Left ventricle myocardium inferior (tissue), 1 donor: ENCODE measurements at regions not wholly inside any gene's neighbourhood (a gene's known extent, or its start where the extent isn't known, plus 50 kb on each side); places are given as distances from the start of the nearest gene placed in this dataset.

Source experiments
- DNase-seq: peaks from one replicate; pipeline ENCODE4 v3.0.0-alpha.2; 2020
- H3K27ac ChIP-seq: fragments of 200-600 bp; replicated peaks from 2 replicates; pipeline ENCODE4 v1.8.0; 2021
- H3K27me3 ChIP-seq: fragments of 200-600 bp; 2 replicates; pipeline ENCODE4 v1.8.0; 2021; ENCODE audit warnings: low read depth
- H3K36me3 ChIP-seq: fragments of 200-600 bp; 2 replicates; pipeline ENCODE4 v1.8.0; 2021
- H3K4me1 ChIP-seq: fragments of 200-600 bp; 2 replicates; pipeline ENCODE4 v1.8.0; 2021
- H3K4me3 ChIP-seq: fragments of 200-600 bp; 2 replicates; pipeline ENCODE4 v1.8.0; 2021; ENCODE audit warnings: mild to moderate bottlenecking, moderate library complexity
- H3K9me3 ChIP-seq: fragments of 200-600 bp; replicated peaks from 2 replicates; pipeline ENCODE4 v1.8.0; 2021
- intact Hi-C: fragments of 100-400 bp; cut with micrococcal nuclease; formaldehyde crosslinking; loops from one replicate; pipeline ENCODE4 v1.11.0; 2022
- TF ChIP-seq, protein P1 (sequence below): fragments of 200-600 bp; IDR thresholded peaks from 2 replicates; pipeline ENCODE4 v1.8.0; 2021; ENCODE audit warnings: antibody characterized with exemption, mild to moderate bottlenecking, borderline replicate concordance
- donor health status: DM: no; HTN: yes; CAD: no; lungs with severe emphysema.

DNA sequence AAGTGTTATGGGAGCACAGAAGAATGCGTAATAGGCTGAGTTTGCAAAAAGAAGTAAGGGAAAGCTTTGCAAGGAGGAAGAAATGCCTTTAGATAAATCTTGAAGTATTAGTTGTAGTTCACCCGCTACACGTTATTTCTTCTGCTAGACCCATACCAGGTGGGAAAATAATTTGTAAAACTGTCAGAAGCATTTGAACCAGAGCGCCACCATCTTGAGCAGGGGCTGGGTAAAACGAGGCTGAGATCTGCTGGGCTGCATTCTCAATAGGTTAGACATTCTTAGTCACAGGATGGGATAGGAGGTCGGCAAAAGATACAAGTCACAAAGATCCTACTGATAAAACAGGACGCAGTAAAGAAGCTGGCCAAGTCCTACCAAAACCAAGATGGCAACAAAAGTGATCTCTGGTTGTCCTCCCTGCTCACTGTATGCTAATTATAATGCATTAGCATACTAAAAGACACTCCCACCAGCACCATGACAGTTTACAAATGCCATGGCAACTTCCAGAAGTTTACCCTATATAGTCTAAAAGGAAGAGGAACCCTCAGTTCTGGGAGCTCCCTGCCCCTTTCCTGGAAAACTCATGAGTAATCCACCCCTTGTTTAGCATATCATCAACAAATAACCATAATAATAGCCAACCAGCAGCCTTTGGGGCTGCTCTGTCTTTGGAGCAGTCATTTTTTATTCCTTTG is 50.0 kb upstream of the ZNF280D start:
- no peaks in the 10 kb centered on the region for H3K36me3 ChIP-seq
- DNase-seq = no peak
- H3K4me3 ChIP-seq = no peak overlapping the region
- intact Hi-C loops = no loop called here
- TF ChIP-seq, protein P1, sequence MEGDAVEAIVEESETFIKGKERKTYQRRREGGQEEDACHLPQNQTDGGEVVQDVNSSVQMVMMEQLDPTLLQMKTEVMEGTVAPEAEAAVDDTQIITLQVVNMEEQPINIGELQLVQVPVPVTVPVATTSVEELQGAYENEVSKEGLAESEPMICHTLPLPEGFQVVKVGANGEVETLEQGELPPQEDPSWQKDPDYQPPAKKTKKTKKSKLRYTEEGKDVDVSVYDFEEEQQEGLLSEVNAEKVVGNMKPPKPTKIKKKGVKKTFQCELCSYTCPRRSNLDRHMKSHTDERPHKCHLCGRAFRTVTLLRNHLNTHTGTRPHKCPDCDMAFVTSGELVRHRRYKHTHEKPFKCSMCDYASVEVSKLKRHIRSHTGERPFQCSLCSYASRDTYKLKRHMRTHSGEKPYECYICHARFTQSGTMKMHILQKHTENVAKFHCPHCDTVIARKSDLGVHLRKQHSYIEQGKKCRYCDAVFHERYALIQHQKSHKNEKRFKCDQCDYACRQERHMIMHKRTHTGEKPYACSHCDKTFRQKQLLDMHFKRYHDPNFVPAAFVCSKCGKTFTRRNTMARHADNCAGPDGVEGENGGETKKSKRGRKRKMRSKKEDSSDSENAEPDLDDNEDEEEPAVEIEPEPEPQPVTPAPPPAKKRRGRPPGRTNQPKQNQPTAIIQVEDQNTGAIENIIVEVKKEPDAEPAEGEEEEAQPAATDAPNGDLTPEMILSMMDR = no peak
- no peaks in the 10 kb centered on the region for H3K4me1 ChIP-seq
- H3K9me3 ChIP-seq = peaks cover 2% of the 10 kb centered on the region
- no peaks in the 10 kb centered on the region for H3K27me3 ChIP-seq
- no peak overlapping the region for H3K27ac ChIP-seq
